Suprapubic skin (tissue), 4 donors: ENCODE measurements at regions not wholly inside any gene's neighbourhood (a gene's known extent, or its start where the extent isn't known, plus 50 kb on each side); places are given as distances from the start of the nearest gene placed in this dataset.
A peak's percentile ranks its signal among the peaks of the same experiment; 100 is the strongest.

Experiments
- DNase-seq, 2 donors: peaks; one replicate each; pipeline ENCODE4 v3.0.0-alpha.2; 2019; ENCODE audit warnings: low spot score in 2 of 2
- H3K27ac ChIP-seq: fragments of 200-600 bp; sonication (generic); one replicate; pipeline ENCODE4 v1.5.1; 2019
- H3K27me3 ChIP-seq: fragments of 200-600 bp; sonication (generic); one replicate; pipeline ENCODE4 v1.5.1; 2019
- H3K36me3 ChIP-seq: fragments of 200-600 bp; sonication (generic); one replicate; pipeline ENCODE4 v1.5.1; 2019
- H3K4me1 ChIP-seq: fragments of 200-600 bp; sonication (generic); one replicate; pipeline ENCODE4 v1.5.1; 2019
- H3K4me3 ChIP-seq: fragments of 200-600 bp; sonication (generic); one replicate; pipeline ENCODE4 v1.5.1; 2019; ENCODE audit warnings: mild to moderate bottlenecking
- H3K9me3 ChIP-seq: fragments of 200-600 bp; sonication (generic); one replicate; pipeline ENCODE4 v1.5.1; 2019
- CTCF ChIP-seq, 2 donors: fragments of 200-600 bp in 1 of 2; fragments of 450-650 bp in 1 of 2; sonication (generic) in 1 of 2; IDR thresholded peaks; one replicate each; pipeline ENCODE4 v1.5.1; 2016 to 2019; ENCODE audit warnings: antibody characterized with exemption in 2 of 2, mild to moderate bottlenecking in 1 of 2, moderate library complexity in 1 of 2
- EP300 ChIP-seq: sonication (generic); formaldehyde crosslinking; IDR thresholded peaks from one replicate; pipeline ENCODE4 v1.6.1; 2017; ENCODE audit warnings: antibody characterized with exemption
- POLR2A ChIP-seq, 2 donors: fragments of 450-650 bp; IDR thresholded peaks; one replicate each; pipeline ENCODE4 v1.6.1; 2017; ENCODE audit warnings: antibody characterized with exemption in 2 of 2, mild to moderate bottlenecking in 2 of 2, moderate library complexity in 2 of 2
- POLR2AphosphoS5 ChIP-seq, 3 donors: sonication (generic); formaldehyde crosslinking; IDR thresholded peaks; one replicate each; pipeline ENCODE4 v1.6.1; 2017; ENCODE audit warnings: antibody characterized with exemption in 3 of 3
- WGBS: methylation state at CpG from one replicate; pipeline ENCODE4 v1.1.5; 2018; 5-methylcytosine and 5-hydroxymethylcytosine counted together

- DNase-seq, result no peak
- Histone ChIP-seq H3K27me3 (no peaks in the 10 kb centered on the region), H3K4me1 (peaks cover 9% of the 10 kb centered on the region), H3K4me3 (no peak overlapping the region), H3K27ac (no peak overlapping the region), H3K36me3 (no peaks in the 10 kb centered on the region), H3K9me3 (no peaks in the 10 kb centered on the region)
- 76% methylated on average over 15 of the region's 15 CpGs for WGBS
- TF ChIP-seq POLR2A (IDR thresholded peaks at IDR 0.05), result no peak
- TF ChIP-seq CTCF (IDR thresholded peaks at IDR 0.05), result peak; percentile 9 to 48
Measured at GRCh38 chr7:112869111-112869774, 79.0 kb upstream of the TMEM168 start.

- DNase-seq, result no peak
- Histone ChIP-seq H3K27ac (no peak overlapping the region), H3K36me3 (no peaks in the 10 kb centered on the region), H3K9me3 (no peaks in the 10 kb centered on the region), H3K4me3 (no peak overlapping the region), H3K4me1 (peaks cover 9% of the 10 kb centered on the region), H3K27me3 (no peaks in the 10 kb centered on the region)
- WGBS, result 100% methylated on average over 1 of the region's 4 CpGs
- no peak for TF ChIP-seq CTCF (IDR thresholded peaks at IDR 0.05)
- no peak for TF ChIP-seq POLR2AphosphoS5 (IDR thresholded peaks at IDR 0.05)
- no peak for TF ChIP-seq POLR2A (IDR thresholded peaks at IDR 0.05)
- TF ChIP-seq EP300, result no peak
Measured at GRCh38 chr7:112868609-112869008, 78.4 kb upstream of the TMEM168 start.

DNA sequence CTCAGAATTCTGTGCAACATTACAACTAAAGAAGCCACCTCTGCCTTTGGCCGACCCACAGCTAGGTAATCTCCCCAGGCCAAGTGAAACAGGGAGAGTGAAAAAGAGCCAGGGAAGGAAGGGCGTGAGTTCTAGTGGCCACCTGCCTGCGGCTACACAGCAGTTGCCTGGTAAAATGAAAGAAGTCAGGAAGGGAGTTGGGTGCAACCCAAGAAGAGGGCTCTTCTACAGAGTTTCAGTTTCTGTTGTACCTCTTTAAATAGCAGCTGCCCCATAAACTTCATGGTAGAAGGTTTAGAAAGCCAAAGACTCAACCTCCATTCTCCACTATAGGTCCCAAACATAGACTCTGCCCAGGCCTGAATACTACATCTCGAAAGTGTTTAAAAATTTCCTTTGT is 76.2 kb upstream of the TMEM168 start:
- no peaks in the 10 kb centered on the region for H3K36me3 ChIP-seq
- peaks cover 9% of the 10 kb centered on the region for H3K4me1 ChIP-seq
- WGBS, result 36% methylated on average over 4 of the region's 4 CpGs
- no peak for DNase-seq
- H3K27me3 ChIP-seq, result no peaks in the 10 kb centered on the region
- no peak overlapping the region for H3K4me3 ChIP-seq
- H3K27ac ChIP-seq, result no peak overlapping the region
- TF ChIP-seq CTCF (IDR thresholded peaks at IDR 0.05), result no peak
- TF ChIP-seq EP300, result no peak
- no peak for TF ChIP-seq POLR2A (IDR thresholded peaks at IDR 0.05)
- no peak for TF ChIP-seq POLR2AphosphoS5 (IDR thresholded peaks at IDR 0.05)
- H3K9me3 ChIP-seq, result no peaks in the 10 kb centered on the region

DNA sequence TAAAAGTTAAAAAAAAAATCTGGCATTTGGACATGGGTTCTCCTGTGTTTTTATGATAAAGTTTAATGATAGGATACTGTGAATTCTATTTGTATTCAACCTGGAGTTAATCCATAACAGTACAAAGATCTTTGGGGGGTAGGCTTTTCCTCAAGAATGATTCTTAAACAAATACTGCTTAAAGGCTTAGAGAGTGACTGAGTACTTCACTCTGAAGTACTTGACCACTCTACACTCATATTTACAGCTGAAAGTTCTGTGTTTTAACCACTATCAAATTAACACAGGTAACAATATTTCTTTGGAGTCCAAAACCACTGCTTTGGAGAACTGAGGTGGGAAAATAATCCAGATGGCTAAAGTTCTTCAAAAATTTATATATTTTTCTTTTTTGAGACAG is 74.2 kb upstream of the TMEM168 start:
- H3K4me3 ChIP-seq, result no peak overlapping the region
- H3K9me3 ChIP-seq, result no peaks in the 10 kb centered on the region
- H3K36me3 ChIP-seq, result no peaks in the 10 kb centered on the region
- TF ChIP-seq POLR2AphosphoS5 (IDR thresholded peaks at IDR 0.05), result no peak
- no peak for TF ChIP-seq EP300
- no peak for TF ChIP-seq POLR2A (IDR thresholded peaks at IDR 0.05)
- TF ChIP-seq CTCF (IDR thresholded peaks at IDR 0.05), result no peak
- H3K4me1 ChIP-seq, result peaks cover 9% of the 10 kb centered on the region
- DNase-seq, result no peak
- H3K27ac ChIP-seq, result no peak overlapping the region
- H3K27me3 ChIP-seq, result no peaks in the 10 kb centered on the region

DNA sequence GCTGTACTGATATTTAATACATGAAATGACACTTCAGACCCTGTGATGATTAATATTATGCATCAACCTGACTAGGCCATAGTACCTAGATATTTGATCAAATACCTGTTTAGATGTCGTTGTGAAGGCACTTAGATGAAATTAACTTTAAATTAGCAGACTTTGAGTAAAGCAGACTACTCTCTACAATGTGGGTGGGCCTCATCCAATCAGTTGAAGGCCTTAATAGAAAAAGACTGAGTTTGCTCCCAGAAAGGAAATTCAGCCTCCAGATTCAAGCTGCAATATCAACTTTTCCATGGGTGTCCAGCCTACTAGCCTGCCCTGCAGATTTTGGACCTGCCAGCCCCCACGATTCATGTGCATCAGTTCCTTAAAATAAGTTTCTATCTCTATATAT is 68.6 kb upstream of the TMEM168 start:
- no peak for TF ChIP-seq POLR2A (IDR thresholded peaks at IDR 0.05)
- no peak for TF ChIP-seq POLR2AphosphoS5 (IDR thresholded peaks at IDR 0.05)
- TF ChIP-seq EP300, result no peak
- WGBS, result 96% methylated on average over 2 of the region's 2 CpGs
- Histone ChIP-seq H3K36me3 (no peaks in the 10 kb centered on the region), H3K27me3 (no peaks in the 10 kb centered on the region), H3K4me3 (no peak overlapping the region), H3K9me3 (no peaks in the 10 kb centered on the region), H3K4me1 (no peaks in the 10 kb centered on the region), H3K27ac (no peak overlapping the region)
- no peak for DNase-seq

- no peak overlapping the region for H3K27ac ChIP-seq
- TF ChIP-seq EP300 (no peak), POLR2AphosphoS5 (IDR thresholded peaks at IDR 0.05) (no peak), POLR2A (IDR thresholded peaks at IDR 0.05) (no peak), CTCF (IDR thresholded peaks at IDR 0.05) (no peak)
- H3K27me3 ChIP-seq, result no peaks in the 10 kb centered on the region
- no peaks in the 10 kb centered on the region for H3K4me1 ChIP-seq
- H3K4me3 ChIP-seq, result no peak overlapping the region
- no peak for DNase-seq
- WGBS, result 76% methylated on average over 3 of the region's 3 CpGs
- H3K36me3 ChIP-seq, result no peaks in the 10 kb centered on the region
- peaks cover 4% of the 10 kb centered on the region for H3K9me3 ChIP-seq
Measured at GRCh38 chr7:112855227-112855626, 65.0 kb upstream of the TMEM168 start.
